ENCODE measurements at regions not wholly inside any gene's neighbourhood (a gene's known extent, or its start where the extent isn't known, plus 50 kb on each side); places are given as distances from the start of the nearest gene placed in this dataset.

GRCh38 chr13:79811170-79811569 lies 330.2 kb downstream of the NDFIP2 start:
- DNase-seq (ENCODE audit: low read depth), result no peak

- peak; percentile 31 for DNase-seq (ENCODE audit: low read depth)
Measured at GRCh38 chr13:79810669-79811068, 329.7 kb downstream of the NDFIP2 start.

- DNase-seq (ENCODE audit: low read depth), result no peak
Measured at GRCh38 chr13:79810018-79810417, 329.1 kb downstream of the NDFIP2 start.

- no peak for DNase-seq (ENCODE audit: low read depth)
Measured at GRCh38 chr13:79808475-79808874, 327.5 kb downstream of the NDFIP2 start.

- no peak for DNase-seq (ENCODE audit: low read depth)
Measured at GRCh38 chr13:79807554-79807953, 326.6 kb downstream of the NDFIP2 start.

- no peak for DNase-seq (ENCODE audit: low read depth)
Measured at GRCh38 chr13:79806821-79807220, 325.9 kb downstream of the NDFIP2 start.

- no peak for DNase-seq (ENCODE audit: low read depth)
Measured at GRCh38 chr13:79805317-79805716, 324.4 kb downstream of the NDFIP2 start.

- DNase-seq (ENCODE audit: low read depth), result no peak
Measured at GRCh38 chr13:79803989-79804388, 323.0 kb downstream of the NDFIP2 start.

GRCh38 chr13:79803296-79803695 lies 322.3 kb downstream of the NDFIP2 start:
- DNase-seq (ENCODE audit: low read depth), result no peak

GRCh38 chr13:79802389-79803085 lies 321.6 kb downstream of the NDFIP2 start:
- no peak for DNase-seq (ENCODE audit: low read depth)

GRCh38 chr13:79799059-79799867 lies 318.3 kb downstream of the NDFIP2 start:
- DNase-seq (ENCODE audit: low read depth), result no peak

- DNase-seq (ENCODE audit: low read depth), result no peak
Measured at GRCh38 chr13:79796136-79796535, 315.2 kb downstream of the NDFIP2 start.

- no peak for DNase-seq (ENCODE audit: low read depth)
Measured at GRCh38 chr13:79794931-79795330, 314.0 kb downstream of the NDFIP2 start.

GRCh38 chr13:79792716-79793115 lies 311.8 kb downstream of the NDFIP2 start:
- no peak for DNase-seq (ENCODE audit: low read depth)

- DNase-seq (ENCODE audit: low read depth), result no peak
Measured at GRCh38 chr13:79791471-79792042, 310.6 kb downstream of the NDFIP2 start.

GRCh38 chr13:79786176-79786575 lies 305.2 kb downstream of the NDFIP2 start:
- DNase-seq (ENCODE audit: low read depth), result no peak

- no peak for DNase-seq (ENCODE audit: low read depth)
Measured at GRCh38 chr13:79782541-79783205, 301.7 kb downstream of the NDFIP2 start.

- DNase-seq (ENCODE audit: low read depth), result no peak
Measured at GRCh38 chr13:79781829-79782540, 301.0 kb downstream of the NDFIP2 start.

- DNase-seq (ENCODE audit: low read depth), result no peak
Measured at GRCh38 chr13:79780240-79780639, 299.3 kb downstream of the NDFIP2 start.

GRCh38 chr13:79779761-79780160 lies 298.8 kb downstream of the NDFIP2 start:
- no peak for DNase-seq (ENCODE audit: low read depth)

GRCh38 chr13:79778741-79779460 lies 297.9 kb downstream of the NDFIP2 start:
- no peak for DNase-seq (ENCODE audit: low read depth)
